ENCODE measurements at regions not wholly inside any gene's neighbourhood (a gene's known extent, or its start where the extent isn't known, plus 50 kb on each side); places are given as distances from the start of the nearest gene placed in this dataset.
"Not testable (repeated sequence)": the region's sequence is repeated elsewhere in the genome, so short reads cannot be mapped to it uniquely, and the experiment has no call there.

DNA sequence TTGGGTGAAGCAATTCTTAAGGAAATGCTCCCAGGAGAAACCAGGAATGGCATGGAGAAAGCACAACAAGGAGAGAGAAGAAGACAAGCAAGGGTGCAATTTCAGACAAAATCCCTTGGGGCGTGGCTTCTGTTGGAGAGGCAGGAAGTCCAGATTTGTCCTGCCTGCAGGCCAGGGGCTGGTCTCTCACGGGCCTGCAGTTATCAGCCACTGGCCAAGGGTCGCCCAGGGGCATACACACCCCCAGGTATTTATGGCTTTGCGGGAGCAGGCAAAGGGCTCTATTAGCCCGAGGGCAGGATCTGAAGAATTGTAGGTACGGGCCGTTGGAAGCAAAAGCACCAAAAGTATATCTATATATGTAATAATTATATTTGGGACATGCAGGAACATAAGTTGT lies 87.7 kb downstream of the IYD start:
- no peak for DNase-seq

DNA sequence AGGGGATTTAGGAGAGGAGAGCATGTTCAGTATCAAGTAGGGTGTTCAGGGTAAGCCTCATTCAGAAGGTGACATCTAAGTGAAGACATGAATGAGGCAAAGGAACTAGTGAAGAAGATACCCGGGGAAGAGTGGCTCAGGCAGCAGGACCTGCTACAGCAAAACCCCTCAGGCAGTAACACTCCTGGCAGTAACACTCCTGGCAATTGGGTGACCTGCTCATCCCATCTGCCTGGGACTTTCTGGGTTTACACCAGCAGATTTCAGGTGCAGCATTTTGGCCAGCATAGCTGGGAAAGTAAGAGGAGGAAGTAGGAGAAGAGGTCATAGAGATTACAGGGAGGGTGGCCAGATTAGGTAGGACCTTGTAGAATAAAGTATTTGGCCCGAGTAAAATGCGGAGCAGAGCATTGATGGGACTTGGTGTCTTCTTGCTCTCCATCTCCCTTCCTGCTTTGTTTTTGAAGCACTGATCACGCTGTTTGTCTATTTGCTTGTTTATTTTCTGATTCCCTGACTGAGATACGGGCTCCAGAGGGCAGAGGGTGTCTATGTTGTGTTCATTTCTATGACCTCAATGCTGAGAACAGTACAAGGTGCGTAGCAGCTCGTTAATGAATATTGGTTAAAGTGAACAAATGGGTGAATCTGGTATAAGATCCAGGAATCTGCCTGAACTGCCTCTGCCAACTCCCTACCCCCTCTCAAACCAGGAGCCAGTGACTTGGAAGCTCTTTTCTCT lies 88.3 kb downstream of the IYD start:
- DNase-seq, result no peak

DNA sequence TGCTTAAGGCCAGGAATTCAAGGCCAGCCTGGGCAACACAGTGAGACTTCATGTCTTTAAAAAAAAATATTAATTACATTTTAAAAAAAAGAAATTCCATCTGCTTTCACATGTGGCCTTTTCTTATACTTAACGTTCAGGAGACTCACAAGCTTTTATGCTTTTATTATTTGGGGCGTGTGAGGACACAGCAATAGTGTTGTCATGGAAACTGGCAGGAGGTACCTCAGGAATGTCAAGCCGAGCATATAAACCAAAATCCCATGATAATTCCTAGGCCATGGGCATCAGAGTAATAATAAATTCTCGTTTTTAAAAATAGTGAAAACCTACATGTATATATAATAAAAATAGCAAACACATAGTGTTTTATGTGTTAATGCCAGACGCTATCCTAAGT lies 89.8 kb downstream of the IYD start:
- no peak for DNase-seq

DNA sequence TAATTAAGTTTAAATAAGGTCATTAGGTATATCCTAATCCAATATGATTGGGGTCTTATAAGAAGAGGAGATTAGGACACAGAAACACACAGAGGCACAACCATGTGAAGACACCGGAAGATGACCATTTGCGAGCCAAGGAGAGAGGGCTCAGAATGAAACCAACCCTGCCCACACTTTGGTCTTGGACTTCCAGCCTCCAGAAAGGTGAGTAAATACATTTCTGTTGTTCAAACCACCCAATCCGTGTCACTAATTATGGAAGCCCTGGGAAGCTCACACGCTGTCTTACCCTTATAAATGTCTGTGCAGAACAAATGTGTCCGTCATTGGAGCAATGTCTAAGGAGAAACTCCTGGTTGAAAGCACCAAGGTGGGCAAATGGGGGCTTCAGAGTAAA lies 95.0 kb downstream of the IYD start:
- DNase-seq, result no peak

DNA sequence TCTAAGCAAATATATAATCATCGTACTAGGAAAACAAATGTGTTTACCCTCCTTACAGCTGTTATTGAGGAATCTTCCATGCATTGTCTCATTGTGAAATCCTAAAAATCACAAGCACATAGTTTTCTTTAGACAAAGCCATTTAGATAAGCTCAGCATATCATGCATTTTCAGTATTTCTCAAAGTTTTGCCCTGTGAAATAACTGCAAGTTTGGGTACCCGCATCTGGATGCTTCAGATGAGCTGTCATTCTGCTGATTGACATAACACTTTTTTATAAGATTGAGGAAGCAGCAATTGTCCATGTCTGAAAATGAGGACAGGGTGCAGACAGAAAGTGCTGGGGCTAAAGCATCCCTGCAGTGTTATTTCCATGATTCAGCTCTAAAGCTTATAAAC lies 96.2 kb downstream of the IYD start:
- no peak for DNase-seq

DNA sequence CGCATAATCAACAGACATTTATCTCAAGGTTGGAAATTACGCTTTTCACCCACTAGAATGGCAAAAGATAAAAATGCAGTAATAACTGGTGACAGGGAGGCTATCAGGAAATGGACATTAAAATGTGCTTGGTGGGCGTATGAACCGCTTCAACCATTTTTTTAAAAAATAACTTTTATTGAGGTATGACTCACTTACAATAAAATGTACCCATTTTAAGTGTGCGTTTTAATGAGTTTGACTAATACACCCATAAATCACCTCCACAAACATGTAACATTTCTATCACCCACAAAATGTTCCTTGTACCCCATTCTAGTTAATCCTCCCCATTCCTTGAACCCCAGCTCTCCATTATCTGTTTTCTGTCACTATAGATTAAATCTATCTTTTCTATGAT lies 96.8 kb downstream of the IYD start:
- no peak for DNase-seq

DNA sequence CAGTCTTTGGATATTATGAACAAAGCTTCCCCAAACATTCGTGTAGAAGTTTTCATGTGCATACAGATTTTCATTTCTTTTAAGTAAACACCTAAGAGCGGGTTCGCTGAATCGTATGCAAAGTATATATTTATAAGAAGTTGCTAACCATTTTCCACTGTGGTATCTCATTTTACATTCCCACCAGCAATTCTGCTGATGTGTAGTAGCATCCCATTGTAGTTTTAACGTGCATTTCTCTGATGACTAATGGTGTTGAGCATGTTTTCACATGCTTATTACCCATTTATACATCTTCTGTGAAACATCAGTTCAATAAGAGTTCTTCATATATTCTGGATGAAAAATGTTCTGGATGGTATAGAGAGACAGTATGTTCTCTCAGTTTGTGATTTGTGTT lies 97.4 kb downstream of the IYD start:
- DNase-seq, result no peak

DNA sequence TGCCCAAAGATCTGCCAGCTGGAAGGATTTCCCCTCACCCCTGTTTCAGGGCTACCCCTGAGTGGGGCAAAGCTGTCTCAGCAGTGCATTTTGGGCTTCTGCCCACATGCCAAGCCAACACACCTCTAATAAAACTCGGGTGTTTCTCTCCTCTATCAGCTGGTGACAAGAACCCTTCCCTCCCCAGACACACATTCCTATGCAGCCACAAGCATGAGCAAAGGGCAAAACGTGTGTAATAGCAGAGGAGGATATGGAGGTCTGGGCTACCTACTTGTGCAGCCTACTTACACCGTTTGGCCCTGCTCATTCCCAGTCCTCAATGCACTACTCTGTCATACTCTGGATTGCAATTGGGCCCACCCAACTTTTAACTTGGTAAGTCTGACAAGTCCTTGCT lies 101.3 kb downstream of the IYD start:
- DNase-seq, result no peak

DNA sequence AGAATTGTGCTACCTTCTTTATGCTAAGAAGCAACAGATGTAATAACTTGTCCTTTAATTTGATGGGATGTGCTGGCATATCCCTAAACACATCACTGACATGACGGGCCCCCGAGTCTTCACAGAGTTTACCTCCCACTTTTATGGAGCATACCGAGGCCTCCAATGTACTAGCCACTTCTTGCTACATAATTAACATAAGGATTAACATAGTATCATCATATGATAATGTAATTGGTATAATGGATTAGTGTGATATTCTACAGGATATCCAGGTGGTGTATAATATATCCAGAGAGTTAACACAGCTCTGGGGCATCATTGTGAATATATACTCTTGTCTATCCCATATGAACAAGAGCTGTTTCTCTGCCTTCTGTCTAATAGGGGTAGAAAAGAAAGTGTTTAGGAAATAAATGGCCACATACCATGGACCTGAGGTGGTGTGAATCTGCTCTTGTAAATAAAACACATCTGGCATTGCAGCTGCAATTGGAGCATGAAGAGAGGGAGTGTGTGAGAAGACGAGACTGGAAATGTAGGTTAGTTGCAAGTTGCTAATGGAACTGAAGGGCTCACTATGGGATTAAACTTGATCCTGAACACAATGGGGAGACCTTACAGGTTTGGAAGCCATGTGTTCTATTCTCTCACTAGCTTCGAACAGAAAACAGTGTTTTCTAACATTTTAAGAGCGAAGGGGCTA lies 102.3 kb downstream of the IYD start:
- no peak for DNase-seq

DNA sequence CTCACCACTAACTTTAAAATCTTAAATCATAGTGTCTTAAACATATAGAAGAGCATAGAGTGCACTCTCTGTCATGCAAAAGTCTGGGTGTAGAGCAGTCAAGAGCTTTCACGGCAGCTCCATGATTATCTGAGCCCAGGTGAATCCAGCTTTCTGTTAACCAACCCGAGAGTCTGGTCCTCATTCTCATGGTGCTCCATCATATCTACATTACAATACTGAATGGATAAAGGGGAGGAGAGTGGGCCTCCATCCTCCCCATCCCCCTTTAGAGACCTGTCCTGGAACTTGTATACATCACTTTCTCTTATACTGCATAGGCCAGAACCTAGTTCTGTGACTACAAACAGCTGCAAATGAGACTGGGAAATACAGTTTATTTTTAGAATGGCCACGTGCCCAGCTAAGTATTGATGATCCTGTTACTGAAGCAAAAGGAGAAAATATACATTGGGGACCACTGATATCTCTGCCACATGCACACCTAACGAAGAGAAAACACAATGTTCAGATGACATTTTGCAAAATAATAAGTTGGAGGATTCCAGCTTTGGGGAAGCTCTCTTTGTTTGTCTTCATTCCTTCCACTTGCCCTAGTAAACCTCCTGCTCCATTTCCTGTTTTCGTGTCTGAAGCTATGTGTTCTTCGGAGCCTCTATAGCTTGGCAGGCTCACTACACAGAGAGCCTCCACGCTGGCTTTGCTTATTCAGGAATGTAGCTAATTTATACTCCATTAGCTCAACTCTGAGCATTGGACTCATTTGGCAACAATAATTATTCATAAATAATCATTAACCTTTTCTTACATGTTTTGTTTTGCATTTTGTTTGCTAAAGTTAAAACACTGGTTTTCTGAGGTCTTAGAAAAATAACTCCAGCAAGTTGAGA lies 110.1 kb downstream of the IYD start:
- no peak for DNase-seq

DNA sequence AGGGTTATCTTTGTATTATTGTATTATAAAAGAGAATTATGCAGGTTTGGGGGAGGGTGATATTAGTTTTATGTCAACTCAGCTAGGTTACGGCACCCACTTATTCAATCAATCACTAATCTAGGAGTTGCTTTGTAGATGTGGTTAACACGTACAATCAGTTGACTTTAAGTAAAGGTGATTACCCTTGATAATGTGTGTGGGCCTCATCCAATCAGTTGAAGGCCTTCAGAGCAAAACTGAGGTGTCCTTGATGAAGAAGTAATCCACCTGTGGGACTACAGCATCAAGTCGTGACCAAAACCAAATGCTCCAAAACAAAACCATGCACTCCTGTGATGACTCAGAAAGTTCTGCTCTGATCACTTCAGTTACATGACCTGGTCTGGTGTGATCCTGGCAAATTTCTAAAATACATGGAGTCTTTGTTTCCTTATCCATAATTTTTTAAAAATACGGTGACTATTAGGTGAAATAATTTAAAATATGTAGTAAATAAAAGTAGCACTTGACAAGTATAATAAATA lies 114.1 kb downstream of the IYD start:
- no peak for DNase-seq

DNA sequence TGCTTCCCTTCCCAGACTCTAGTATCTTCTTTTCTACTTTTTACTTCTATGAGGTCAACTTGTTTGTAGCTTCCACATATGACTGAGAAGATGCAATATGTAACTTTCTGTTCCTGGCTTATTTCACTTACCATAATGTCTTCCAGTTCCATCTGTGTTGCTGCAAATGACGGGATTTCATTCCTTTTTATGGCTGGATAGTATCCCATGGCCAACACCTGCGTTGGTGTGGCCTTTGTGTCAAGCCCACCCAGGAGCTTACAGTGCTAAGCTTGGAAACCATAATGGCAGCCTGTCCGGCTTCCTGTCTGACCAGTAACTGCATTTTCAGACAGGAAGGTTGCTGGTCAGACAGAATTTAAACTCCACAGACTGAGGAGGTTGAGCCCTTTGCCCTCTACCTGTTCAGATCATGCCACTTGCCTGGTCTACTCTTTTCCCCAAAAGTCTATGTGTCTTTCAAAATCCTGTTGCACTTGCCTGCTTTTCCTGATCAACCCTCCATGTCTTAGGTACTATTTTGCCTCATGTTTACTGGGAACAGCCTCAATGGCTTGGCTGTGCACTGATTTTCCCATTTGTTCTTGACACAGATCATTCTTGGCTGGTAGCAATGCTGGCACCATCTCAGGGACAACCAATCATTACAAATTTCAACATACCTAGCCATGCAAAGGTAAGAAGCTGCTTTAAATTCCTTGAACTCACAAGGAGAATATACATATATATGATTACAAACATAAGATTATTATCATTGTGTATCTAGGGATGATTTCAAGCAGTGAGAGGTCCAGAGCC lies 114.3 kb upstream of the PLEKHG1 start:
- DNase-seq, result no peak

DNA sequence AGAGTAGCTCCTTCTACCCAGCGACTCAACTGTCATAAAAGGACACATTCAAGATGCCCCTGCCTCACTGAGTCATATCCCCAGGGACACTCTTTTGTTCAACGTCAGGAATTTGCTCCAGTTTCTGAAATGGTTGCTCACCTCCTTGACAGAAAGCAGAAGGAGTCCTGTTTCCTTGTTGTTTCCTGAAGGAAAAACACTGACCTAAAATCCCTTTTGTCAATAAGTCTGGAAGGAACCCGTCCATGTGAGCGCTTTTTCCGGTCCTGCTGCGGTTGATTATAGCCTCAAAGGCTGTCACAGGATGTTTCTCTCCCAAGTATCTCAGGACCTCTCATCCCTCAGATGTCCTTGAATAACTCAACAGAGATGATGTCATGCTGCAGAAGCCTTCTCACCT lies 113.6 kb upstream of the PLEKHG1 start:
- DNase-seq, result no peak

DNA sequence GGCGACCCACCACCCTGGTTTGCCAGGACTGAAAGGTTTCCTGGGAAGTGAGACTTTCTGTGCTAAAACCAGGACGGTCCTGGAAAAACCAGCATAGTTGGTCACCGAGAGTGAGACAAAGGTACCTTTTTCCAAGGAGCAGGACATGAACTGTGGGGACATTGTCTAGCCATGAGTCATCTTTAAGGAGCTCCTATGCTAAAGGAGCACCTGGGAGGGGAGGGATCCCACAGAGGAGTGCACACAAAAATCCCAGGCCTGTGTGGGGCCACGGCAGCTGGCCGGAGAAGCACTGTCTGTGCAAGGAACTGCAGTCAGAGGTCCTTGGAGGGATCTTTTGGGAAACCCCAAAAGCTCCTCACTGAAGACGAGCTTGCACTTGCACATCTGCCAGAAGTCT lies 109.1 kb upstream of the PLEKHG1 start:
- DNase-seq, result no peak

DNA sequence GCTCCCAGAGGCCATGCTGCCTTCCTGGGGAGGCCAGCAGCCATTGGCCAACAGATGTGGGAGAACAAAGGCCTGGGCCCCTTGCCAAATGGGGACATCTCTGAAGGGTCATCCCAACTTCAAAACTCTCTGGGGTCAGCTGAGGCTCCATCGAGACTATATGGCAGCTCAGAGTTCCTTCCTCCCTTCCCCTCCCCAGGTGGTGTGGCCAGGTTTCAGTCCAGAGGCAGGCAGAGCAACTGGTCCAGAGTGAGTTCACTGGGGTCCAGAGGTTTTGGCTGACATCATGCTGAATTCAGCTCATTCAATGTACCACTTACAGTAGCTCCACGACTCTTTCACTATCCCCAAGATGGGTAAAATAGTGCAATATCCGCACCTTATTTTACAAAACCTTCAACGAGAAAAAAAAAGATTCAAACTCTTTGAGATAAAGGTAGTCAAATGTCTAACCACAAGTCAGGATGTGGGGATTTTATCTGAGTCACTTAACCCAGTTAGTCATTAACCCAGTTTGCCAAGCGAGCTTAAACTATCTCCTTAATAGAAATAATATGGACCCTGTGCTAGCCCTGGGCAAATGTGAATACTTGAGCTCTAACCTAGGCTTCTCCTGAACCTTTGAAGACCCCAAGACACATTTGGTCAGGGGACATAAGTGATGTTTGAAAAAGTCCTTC lies 108.4 kb upstream of the PLEKHG1 start:
- DNase-seq, result no peak

DNA sequence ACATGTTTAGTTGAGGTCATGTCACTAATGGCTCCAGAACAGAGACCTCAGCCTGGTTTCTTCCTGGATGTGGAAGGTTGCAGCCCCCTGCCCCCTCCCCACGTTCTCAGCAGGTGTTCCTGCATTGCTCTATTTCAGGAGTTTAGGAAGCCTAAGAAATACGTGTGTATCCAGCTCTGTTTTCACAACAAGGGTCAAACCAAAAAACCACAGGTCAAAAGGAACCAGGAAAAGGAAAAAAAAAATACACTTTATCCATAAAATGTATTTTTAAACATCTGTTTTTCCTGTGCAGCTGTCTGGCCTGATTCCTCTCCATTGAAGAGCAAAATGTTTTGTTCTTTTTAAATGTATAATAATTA lies 107.9 kb upstream of the PLEKHG1 start:
- DNase-seq, result no peak

DNA sequence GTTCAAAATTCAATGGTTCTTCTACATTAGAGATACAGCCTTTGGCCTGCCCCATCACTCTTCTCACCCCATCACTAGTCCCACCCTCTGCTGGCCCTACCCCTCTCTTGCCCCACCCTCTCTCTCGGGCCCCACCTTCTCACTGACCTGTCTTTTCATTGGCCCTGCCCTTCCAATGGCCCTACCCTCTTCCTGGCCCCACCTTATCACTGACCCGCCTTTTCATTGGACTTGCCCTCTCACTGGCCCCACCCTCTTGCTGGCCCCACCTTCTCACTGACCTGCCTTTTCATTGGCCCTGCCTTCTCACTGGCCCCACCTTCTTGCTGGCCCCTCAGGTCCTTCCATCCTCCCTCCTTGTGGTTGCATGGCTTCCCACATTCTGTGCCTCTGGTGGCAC lies 107.2 kb upstream of the PLEKHG1 start:
- DNase-seq, result no peak

DNA sequence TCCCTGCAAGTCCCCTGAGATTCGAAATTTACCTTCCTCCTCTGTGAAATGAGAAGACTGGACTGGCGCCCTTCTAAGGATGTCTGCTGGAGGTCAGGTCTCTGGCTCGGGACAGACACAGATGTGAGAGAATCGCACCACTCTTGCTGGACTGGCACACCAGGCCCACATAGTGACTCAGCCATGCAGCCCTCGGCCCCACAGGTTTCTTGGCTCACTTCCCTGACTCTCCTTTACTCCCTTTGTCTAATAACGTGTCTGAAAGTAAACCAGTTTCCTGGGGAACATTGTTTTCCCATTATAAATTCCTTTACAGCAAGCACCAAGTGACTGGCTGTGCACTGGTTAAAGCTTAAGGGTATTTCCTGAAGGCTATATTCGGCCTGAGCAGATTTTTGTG lies 106.7 kb upstream of the PLEKHG1 start:
- DNase-seq, result no peak

DNA sequence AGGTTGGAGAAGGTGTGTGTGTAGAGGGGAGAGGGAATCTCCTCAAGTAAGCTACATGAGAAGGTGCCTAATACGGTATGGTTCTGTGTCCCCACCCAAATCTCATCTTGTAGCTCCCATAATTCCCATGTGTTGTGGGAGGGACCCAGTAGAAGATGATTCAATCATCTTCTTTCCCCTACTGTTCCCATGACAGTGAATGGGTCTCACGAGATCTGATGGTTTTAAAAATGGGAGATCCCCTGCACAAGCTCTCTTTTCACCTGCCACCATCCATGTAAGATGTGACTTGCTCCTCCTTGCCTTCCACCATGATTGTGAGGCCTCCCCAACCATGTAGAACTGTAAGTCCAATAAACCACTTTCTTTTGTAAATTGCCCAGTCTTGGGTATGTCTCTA lies 106.1 kb upstream of the PLEKHG1 start:
- DNase-seq, result not testable (repeated sequence)

DNA sequence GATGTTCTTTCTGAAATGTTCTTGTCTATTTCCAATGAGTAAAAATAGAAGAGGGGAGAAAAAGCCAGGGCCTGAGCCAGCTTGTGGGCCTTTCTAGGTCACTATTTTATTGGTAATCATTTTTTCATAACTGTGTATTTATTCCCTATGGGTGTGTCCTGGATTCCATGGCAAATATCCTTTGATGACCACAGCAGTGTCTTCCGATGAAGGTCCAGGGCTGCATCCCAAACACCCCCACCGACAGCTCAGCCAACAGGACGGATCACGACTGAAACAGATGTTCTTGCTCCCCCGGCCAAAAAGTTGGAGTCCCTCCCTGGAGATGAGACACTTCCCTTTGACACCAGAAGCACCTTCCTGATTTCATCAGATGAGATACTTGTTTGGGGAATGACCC lies 105.4 kb upstream of the PLEKHG1 start:
- DNase-seq, result no peak

DNA sequence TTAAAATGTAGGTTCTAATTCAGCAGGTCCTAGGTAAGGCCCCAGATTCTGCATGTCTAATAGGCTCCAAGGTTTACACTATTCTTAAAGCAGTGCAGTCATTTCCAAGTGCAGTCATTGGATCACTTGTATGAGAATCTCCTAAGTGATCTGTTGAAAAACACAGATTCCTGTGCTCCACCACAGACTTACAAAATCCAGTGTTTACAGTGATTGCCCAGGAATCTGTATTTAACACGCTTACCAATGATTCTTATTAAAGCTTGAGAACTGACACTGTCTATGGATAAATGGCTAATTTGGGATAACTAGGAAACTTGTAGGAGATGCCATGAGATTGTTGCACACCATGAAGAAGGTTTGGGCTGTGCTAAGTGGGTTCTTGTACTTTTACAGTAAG lies 104.6 kb upstream of the PLEKHG1 start:
- no peak for DNase-seq

DNA sequence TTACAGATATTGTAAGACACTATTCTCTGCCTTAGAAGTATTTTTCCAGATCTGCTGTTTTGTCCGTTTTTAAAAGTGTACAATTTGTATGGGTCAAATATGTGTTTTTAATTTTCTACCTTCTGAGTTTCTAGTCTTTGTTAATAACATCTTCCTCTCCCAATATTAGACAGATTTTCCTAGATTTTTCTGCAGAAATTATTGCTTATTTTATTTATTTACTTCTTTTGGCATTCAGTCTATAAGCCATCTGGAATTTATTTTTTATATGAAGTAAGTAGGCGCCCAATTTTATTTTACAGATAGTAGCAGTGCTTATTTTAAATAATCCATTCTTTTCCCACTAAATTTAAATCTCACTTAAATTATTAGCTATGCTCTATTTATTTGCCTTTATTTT lies 103.1 kb upstream of the PLEKHG1 start:
- DNase-seq, result no peak

Measured in NCI-H1417 treated with DMSO at 0.1 percent for 48 hours (cell line).